GM18498 (cell line): ENCODE measurements at regions not wholly inside any gene's neighbourhood (a gene's known extent, or its start where the extent isn't known, plus 50 kb on each side); places are given as distances from the start of the nearest gene placed in this dataset.
"Not testable (repeated sequence)": the region's sequence is repeated elsewhere in the genome, so short reads cannot be mapped to it uniquely, and the experiment has no call there.

ENCODE experiments used
- ATAC-seq: cut with Tn5 transposase; IDR thresholded peaks from one replicate; pipeline ENCODE4 v1.9.1; 2021; ENCODE audit warnings: mild to moderate bottlenecking, moderate library complexity; ENCODE audit not compliant: unreplicated experiment

DNA sequence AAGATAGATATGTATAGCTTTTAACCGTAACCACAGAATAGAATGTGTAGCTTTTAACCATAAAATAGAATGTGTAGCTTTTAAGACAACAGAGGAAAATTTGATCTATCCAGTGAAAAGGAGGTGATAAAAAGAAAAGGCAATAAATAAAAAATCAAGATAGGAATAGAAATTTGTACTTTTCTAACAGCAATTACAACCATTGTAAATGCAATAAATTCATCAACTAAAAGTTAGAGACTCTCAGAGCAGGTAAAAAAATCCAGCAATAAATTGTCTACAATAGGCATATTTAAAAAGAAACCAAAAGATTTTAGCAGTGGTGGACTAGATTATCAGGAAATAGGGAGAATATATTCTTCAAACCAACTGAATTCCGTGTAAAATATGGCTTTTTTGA is 63.8 kb upstream of the ABHD2 start:
- ATAC-seq = no peak

- ATAC-seq = no peak
Observed at GRCh38 chr15:89026167-89026566, 62.1 kb upstream of the ABHD2 start.

- ATAC-seq = no peak
Observed at GRCh38 chr15:89028036-89028435, 60.2 kb upstream of the ABHD2 start.

DNA sequence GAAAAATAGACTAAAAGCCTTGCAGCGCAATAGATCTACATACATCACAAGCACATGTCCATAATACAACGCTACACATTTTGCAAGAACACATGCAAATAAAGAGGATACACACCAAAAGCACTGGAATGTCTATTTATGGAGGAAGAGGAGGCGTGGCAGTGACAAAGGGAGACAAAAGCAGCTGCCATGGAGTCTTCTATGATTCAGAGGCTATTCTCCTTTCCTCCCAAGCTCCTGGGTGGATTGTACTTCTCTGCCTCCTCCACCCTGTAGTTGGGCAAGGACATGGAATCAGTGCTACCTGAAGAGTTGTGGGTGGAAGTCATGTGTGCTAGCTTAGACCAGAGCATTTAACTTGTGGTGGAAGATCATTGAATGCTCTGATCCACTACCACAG is 57.9 kb upstream of the ABHD2 start:
- no peak for ATAC-seq

DNA sequence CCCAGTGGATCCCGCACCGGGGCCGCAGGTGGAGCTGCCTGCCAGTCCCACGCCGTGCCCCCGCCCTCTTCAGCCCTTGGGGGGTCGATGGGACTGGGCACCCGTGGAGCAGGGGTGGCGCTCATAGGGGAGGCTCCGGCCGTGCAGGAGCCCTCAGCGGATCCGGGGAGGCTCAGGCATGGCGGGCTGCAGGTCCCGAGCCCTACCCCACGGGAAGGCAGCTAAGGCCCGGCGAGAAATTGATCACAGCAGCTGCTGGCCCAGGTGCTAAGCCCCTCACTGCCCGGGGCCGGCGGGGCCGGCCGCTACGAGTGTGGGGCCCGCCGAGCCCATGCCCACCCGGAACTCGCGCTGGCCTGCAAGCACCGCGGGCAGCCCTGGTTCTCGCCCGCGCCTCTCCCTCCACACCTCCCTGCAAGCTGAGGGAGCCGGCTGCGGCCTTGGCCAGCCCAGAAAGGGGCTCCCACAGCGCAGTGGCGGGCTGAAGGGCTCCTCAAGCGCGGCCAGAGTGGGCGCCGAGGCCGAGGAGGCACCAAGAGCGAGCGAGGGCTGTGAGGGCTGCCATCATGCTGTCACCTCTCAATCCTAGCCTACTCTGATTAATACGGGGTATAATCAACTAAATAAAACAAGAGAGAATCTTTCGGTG is 56.5 kb upstream of the ABHD2 start:
- not testable (repeated sequence) for ATAC-seq

DNA sequence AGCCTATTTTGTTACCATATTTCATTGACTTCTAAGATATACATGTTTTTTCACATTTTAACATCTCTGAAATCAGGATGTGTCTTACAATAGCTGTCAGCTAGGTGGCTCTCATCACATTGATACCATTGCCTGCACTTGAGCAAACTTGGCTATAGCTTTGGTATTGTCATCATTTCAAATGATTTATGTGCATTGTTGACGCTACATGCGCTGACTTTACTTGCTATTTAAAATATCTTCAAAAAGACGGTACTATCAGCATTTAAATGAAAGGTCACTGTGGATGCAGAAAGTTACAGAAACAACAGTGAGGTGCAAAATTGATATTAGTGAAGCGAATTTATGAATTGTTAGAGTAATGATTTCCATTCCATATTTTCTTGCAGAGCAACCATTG is 54.0 kb upstream of the ABHD2 start:
- ATAC-seq = no peak

- ATAC-seq = no peak
Observed at GRCh38 chr15:89035150-89035549, 53.1 kb upstream of the ABHD2 start.

DNA sequence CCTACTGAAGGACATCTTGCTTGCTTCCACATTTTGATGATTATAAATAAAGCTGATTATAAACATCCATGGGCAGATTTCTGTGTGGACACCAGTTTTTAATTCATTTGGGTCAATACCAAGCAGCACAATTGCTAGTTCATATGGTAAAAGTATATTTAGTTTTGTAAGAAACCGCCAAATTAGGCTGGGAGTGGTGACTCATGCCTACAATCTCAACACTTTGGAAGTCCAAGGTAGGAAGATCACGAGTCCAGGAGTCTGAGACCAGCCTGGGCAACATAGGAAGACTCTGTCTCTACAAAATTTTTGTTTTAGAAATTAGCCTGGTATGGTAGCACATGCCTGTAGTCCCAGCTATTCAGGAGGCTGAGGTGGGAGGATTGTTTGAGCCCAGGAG is 52.6 kb upstream of the ABHD2 start:
- ATAC-seq = no peak

DNA sequence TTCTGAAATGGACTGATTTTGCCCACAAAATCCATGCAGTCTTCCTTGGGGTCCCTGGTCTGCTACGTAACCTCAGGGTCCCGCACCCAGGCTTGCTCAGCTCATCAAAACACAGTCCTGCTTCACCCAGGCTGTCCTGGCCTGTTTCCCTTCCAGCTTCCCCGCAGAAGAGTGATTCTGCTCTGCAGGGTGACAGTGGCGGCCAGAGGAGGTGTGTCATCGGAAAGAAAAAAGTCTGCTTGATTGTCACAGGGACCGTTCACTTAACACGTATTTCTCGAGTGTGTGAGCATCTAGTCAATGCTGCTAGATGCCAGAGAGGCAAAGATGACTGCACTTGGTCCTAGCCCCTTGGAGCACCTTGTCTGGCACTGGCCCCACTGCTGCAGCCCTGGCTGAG is 50.1 kb upstream of the ABHD2 start:
- ATAC-seq = no peak
